Gastrocnemius medialis (tissue), 4 donors: ENCODE measurements at regions not wholly inside any gene's neighbourhood (a gene's known extent, or its start where the extent isn't known, plus 50 kb on each side); places are given as distances from the start of the nearest gene placed in this dataset.

Experiments used
- ATAC-seq, 2 donors: fragments of 150-250 bp; one replicate each; pipeline ENCODE4 v1.9.1; 2016
- DNase-seq, 2 donors: peaks; one replicate each; pipeline ENCODE4 v3.0.0-alpha.2; 2019
- H3K27ac ChIP-seq, 4 donors: fragments of 200-600 bp; sonication (generic); 1 replicate in 1 of 4; 2 replicates in 3 of 4; pipeline ENCODE4 v1.5.1; 2016 to 2018; ENCODE audit warnings: mild to moderate bottlenecking in 2 of 4, moderate library complexity in 1 of 4
- H3K27me3 ChIP-seq, 3 donors: fragments of 200-600 bp; sonication (generic) in 2 of 3; 1 replicate in 1 of 3; 2 replicates in 2 of 3; pipeline versions ENCODE4 v1.5.1 to v1.6.0; 2016 to 2019; ENCODE audit warnings: mild to moderate bottlenecking in 1 of 3, moderate library complexity in 1 of 3
- H3K36me3 ChIP-seq, 2 donors: fragments of 200-600 bp; sonication (generic) in 1 of 2; one replicate each; pipeline ENCODE4 v1.5.1; 2017 to 2018
- H3K4me1 ChIP-seq, 2 donors: fragments of 200-600 bp; sonication (generic) in 1 of 2; one replicate each; pipeline ENCODE4 v1.5.1; 2016 to 2017; ENCODE audit warnings: mild to moderate bottlenecking in 2 of 2
- H3K4me3 ChIP-seq, 4 donors: fragments of 200-600 bp; sonication (generic) in 3 of 4; 1 replicate in 1 of 4; 2 replicates in 3 of 4; pipeline ENCODE4 v1.5.1; 2016 to 2019; ENCODE audit warnings: mild to moderate bottlenecking in 2 of 4
- H3K9me3 ChIP-seq, 3 donors: fragments of 200-600 bp; sonication (generic) in 2 of 3; 1 replicate in 1 of 3; 2 replicates in 2 of 3; pipeline ENCODE4 v1.5.1; 2016 to 2019
- CTCF ChIP-seq, 5 experiments: fragments of 450-650 bp in 3 of 5; fragments of 200-600 bp in 2 of 5; sonication (generic) in 2 of 5; IDR thresholded peaks in 4 of 5; conservative IDR thresholded peaks in 1 of 5; 1 replicate in 4 of 5; 2 replicates in 1 of 5; pipeline ENCODE4 v1.5.1; 2016 to 2019; ENCODE audit warnings: antibody characterized with exemption in 5 of 5, mild to moderate bottlenecking in 3 of 5, moderate library complexity in 3 of 5
- POLR2A ChIP-seq, 2 donors: fragments of 450-650 bp; IDR thresholded peaks; one replicate each; pipeline ENCODE4 v1.6.1; 2017; ENCODE audit warnings: antibody characterized with exemption in 2 of 2, mild to moderate bottlenecking in 2 of 2, moderate library complexity in 2 of 2
- in situ Hi-C, 4 donors: fragments of 200-750 bp; cut with MboI; loops; one replicate each; pipeline versions ENCODE4 v1.15.0 to v1.8.0; 2017; ENCODE audit warnings: low sequenced_read_pairs in 4 of 4
- intact Hi-C: fragments of 100-400 bp; cut with DNase I; formaldehyde crosslinking; loops from one replicate; pipeline ENCODE4 v1.15.1; 2023; ENCODE audit warnings: low total_unique reads

- peaks cover 49 to 57% of the 10 kb centered on the region in 2 donors for H3K4me1 ChIP-seq
- H3K36me3 ChIP-seq, result no peaks in the 10 kb centered on the region
- TF ChIP-seq POLR2A (IDR thresholded peaks at IDR 0.05) (no peak), CTCF (IDR thresholded peaks at IDR 0.05 in 4 of 5, conservative IDR thresholded peaks at IDR 0.05 in 1 of 5) (no peak)
- DNase-seq (no peak), ATAC-seq (peak; percentile 20 to 44)
- intact Hi-C loops (loop anchor here (5.0 kb wide), 1 partner anchor 104 kb away; the partner anchor contains the start of gene AKIP1), in situ Hi-C loops (loop anchor here in 2 of 4 donors (5.0 to 25.0 kb wide), 2 partner anchors 121 kb away; partner anchors contain the start of genes RPL27A (in 1 of the 2) and TRIM66 (in 1 of the 2))
- peak overlapping the region; percentile 78 to 84 (median 80) for H3K27ac ChIP-seq
- H3K4me3 ChIP-seq, result peak overlapping the region; percentile 30 to 67 (median 50)
- no peaks in the 10 kb centered on the region for H3K27me3 ChIP-seq
- H3K9me3 ChIP-seq, result no peaks in the 10 kb centered on the region
These were observed 102.8 kb upstream of the AKIP1 start for GRCh38 chr11:8808226-8808585.

GRCh38 chr11:8809241-8809938, 101.6 kb upstream of the AKIP1 start:
- in situ Hi-C loops (loop anchor here in 2 of 4 donors (5.0 to 25.0 kb wide), 2 partner anchors 122 kb away; partner anchors contain the start of genes RPL27A (in 1 of the 2) and TRIM66 (in 1 of the 2)), intact Hi-C loops (loop anchor here (5.0 kb wide), 1 partner anchor 103 kb away; the partner anchor contains the start of gene AKIP1)
- no peak for TF ChIP-seq POLR2A (IDR thresholded peaks at IDR 0.05)
- no peak for TF ChIP-seq CTCF (IDR thresholded peaks at IDR 0.05 in 4 of 5, conservative IDR thresholded peaks at IDR 0.05 in 1 of 5)
- Histone ChIP-seq H3K27me3 (no peaks in the 10 kb centered on the region), H3K9me3 (no peaks in the 10 kb centered on the region), H3K27ac (peak overlapping the region; percentile 78 to 84 (median 80)), H3K4me3 (peak overlapping the region; percentile 57 to 78 (median 67)), H3K36me3 (no peaks in the 10 kb centered on the region), H3K4me1 (peaks cover 57 to 61% of the 10 kb centered on the region in 2 donors)
- DNase-seq (no peak), ATAC-seq (no peak)

GRCh38 chr11:8809939-8810539, 101.0 kb upstream of the AKIP1 start:
- peak overlapping the region; percentile 78 to 84 (median 80) for H3K27ac ChIP-seq
- no peaks in the 10 kb centered on the region for H3K27me3 ChIP-seq
- H3K4me1 ChIP-seq, result peaks cover 56 to 61% of the 10 kb centered on the region in 2 donors
- in situ Hi-C loops, result loop anchor here (5.0 to 25.0 kb wide), 4 partner anchors 115 to 125 kb away; partner anchors contain the start of genes RPL27A (in 2 of the 4) and TRIM66 (in 2 of the 4)
- TF ChIP-seq CTCF (IDR thresholded peaks at IDR 0.05 in 4 of 5, conservative IDR thresholded peaks at IDR 0.05 in 1 of 5) (no peak), POLR2A (IDR thresholded peaks at IDR 0.05) (no peak)
- DNase-seq (no peak), ATAC-seq (peak; percentile 26 to 42)
- intact Hi-C loops, result loop anchor here (2.0 to 10.0 kb wide), 4 partner anchors 93 to 545 kb away; partner anchors contain the start of genes AKIP1, LMO1 and TMEM9B
- H3K36me3 ChIP-seq, result no peaks in the 10 kb centered on the region
- H3K4me3 ChIP-seq, result peak overlapping the region; percentile 57 to 78 (median 67)
- no peaks in the 10 kb centered on the region for H3K9me3 ChIP-seq

GRCh38 chr11:8810540-8811301, 100.3 kb upstream of the AKIP1 start:
- H3K27me3 ChIP-seq, result no peaks in the 10 kb centered on the region
- intact Hi-C loops, result loop anchor here (2.0 to 10.0 kb wide), 3 partner anchors 93 to 546 kb away; partner anchors contain the start of genes LMO1 and TMEM9B
- peak overlapping the region; percentile 57 to 78 (median 67) for H3K4me3 ChIP-seq
- H3K9me3 ChIP-seq, result no peaks in the 10 kb centered on the region
- in situ Hi-C loops, result loop anchor here in 3 of 4 donors (10.0 to 25.0 kb wide), 3 partner anchors 116 to 126 kb away; partner anchors contain the start of genes RPL27A (in 2 of the 3) and TRIM66 (in 2 of the 3)
- TF ChIP-seq CTCF (IDR thresholded peaks at IDR 0.05 in 4 of 5, conservative IDR thresholded peaks at IDR 0.05 in 1 of 5) (peak in 1 of 5 experiments; percentile 9), POLR2A (IDR thresholded peaks at IDR 0.05) (peak; percentile 37 to 61)
- H3K4me1 ChIP-seq, result peaks cover 49 to 60% of the 10 kb centered on the region in 2 donors
- no peaks in the 10 kb centered on the region for H3K36me3 ChIP-seq
- H3K27ac ChIP-seq, result peak overlapping the region; percentile 78 to 84 (median 80)
- ATAC-seq, result peak; percentile 51 to 61
- DNase-seq, result peak; percentile 57 to 68
